ENCODE measurements at regions not wholly inside any gene's neighbourhood (a gene's known extent, or its start where the extent isn't known, plus 50 kb on each side); places are given as distances from the start of the nearest gene placed in this dataset.
"Not testable (repeated sequence)": the region's sequence is repeated elsewhere in the genome, so short reads cannot be mapped to it uniquely, and the experiment has no call there.

- DNase-seq (ENCODE audit: extremely low read depth, low read depth) = no peak
- TF ChIP-seq CTCF (IDR thresholded peaks at IDR 0.05; ENCODE audit: low read depth, low read length, missing control alignments) = no peak
- H3K4me3 ChIP-seq (replicated peaks; ENCODE audit: low read depth, low read length) = no peak overlapping the region
Measured at GRCh38 chr3:4063916-4064574, 239.1 kb upstream of the SETMAR start.

- H3K4me3 ChIP-seq (replicated peaks; ENCODE audit: low read depth, low read length) = no peak overlapping the region
- no peak for DNase-seq (ENCODE audit: extremely low read depth, low read depth)
- TF ChIP-seq CTCF (IDR thresholded peaks at IDR 0.05; ENCODE audit: low read depth, low read length, missing control alignments) = no peak
Measured at GRCh38 chr3:4065085-4065484, 238.1 kb upstream of the SETMAR start.

- no peak for DNase-seq (ENCODE audit: extremely low read depth, low read depth)
- H3K4me3 ChIP-seq (replicated peaks; ENCODE audit: low read depth, low read length) = no peak overlapping the region
- TF ChIP-seq CTCF (IDR thresholded peaks at IDR 0.05; ENCODE audit: low read depth, low read length, missing control alignments) = no peak
Measured at GRCh38 chr3:4065554-4065953, 237.6 kb upstream of the SETMAR start.

- no peak for DNase-seq (ENCODE audit: extremely low read depth, low read depth)
- no peak for TF ChIP-seq CTCF (IDR thresholded peaks at IDR 0.05; ENCODE audit: low read depth, low read length, missing control alignments)
- H3K4me3 ChIP-seq (replicated peaks; ENCODE audit: low read depth, low read length) = no peak overlapping the region
Measured at GRCh38 chr3:4067893-4068292, 235.3 kb upstream of the SETMAR start.

- no peak overlapping the region for H3K4me3 ChIP-seq (replicated peaks; ENCODE audit: low read depth, low read length)
- no peak for DNase-seq (ENCODE audit: extremely low read depth, low read depth)
- no peak for TF ChIP-seq CTCF (IDR thresholded peaks at IDR 0.05; ENCODE audit: low read depth, low read length, missing control alignments)
Measured at GRCh38 chr3:4069796-4070195, 233.4 kb upstream of the SETMAR start.

GRCh38 chr3:4071481-4072184 is 231.5 kb upstream of the SETMAR start:
- no peak for TF ChIP-seq CTCF (IDR thresholded peaks at IDR 0.05; ENCODE audit: low read depth, low read length, missing control alignments)
- no peak for DNase-seq (ENCODE audit: extremely low read depth, low read depth)
- H3K4me3 ChIP-seq (replicated peaks; ENCODE audit: low read depth, low read length) = no peak overlapping the region

- H3K4me3 ChIP-seq (replicated peaks; ENCODE audit: low read depth, low read length); DNase-seq (ENCODE audit: extremely low read depth, low read depth): not testable (repeated sequence)
Measured at GRCh38 chr3:4077278-4077677, 225.9 kb upstream of the SETMAR start.
